OCI-LY1 (cell line): ENCODE measurements at regions not wholly inside any gene's neighbourhood (a gene's known extent, or its start where the extent isn't known, plus 50 kb on each side); places are given as distances from the start of the nearest gene placed in this dataset.

Source experiments
- H2AFZ ChIP-seq: fragments of 200-600 bp; sonication (generic), shearing (Covaris generic); 2 replicates; pipeline ENCODE4 v1.6.0; 2014; ENCODE audit warnings: antibody characterized with exemption, mild to moderate bottlenecking, low read length
- H3F3A ChIP-seq: fragments of 200-600 bp; sonication (generic), shearing (Covaris generic); 2 replicates; pipeline ENCODE4 v1.6.0; 2014; ENCODE audit warnings: mild to moderate bottlenecking, antibody characterized with exemption, low read length, moderate library complexity; ENCODE audit not compliant: insufficient read depth
- H3K27ac ChIP-seq: fragments of 200-600 bp; sonication (generic); 2 replicates; pipeline ENCODE4 v1.5.1; 2014; ENCODE audit warnings: low read length, mixed run types, mild to moderate bottlenecking, low read depth; ENCODE audit not compliant: poor library complexity, severe bottlenecking
- H3K27me3 ChIP-seq: fragments of 200-600 bp; sonication (generic); 2 replicates; pipeline ENCODE4 v1.6.0; 2014; ENCODE audit warnings: antibody characterized with exemption, mild to moderate bottlenecking, low read length, moderate library complexity; ENCODE audit not compliant: insufficient read depth
- H3K36me3 ChIP-seq: fragments of 200-600 bp; sonication (generic); 2 replicates; pipeline ENCODE4 v1.6.1; 2014; ENCODE audit warnings: mild to moderate bottlenecking, antibody characterized with exemption, low read length, moderate library complexity, mixed read lengths; ENCODE audit not compliant: insufficient read depth
- H3K4me1 ChIP-seq: fragments of 200-600 bp; sonication (generic); 2 replicates; pipeline ENCODE4 v1.5.1; 2014; ENCODE audit warnings: mild to moderate bottlenecking, low read length, moderate library complexity; ENCODE audit not compliant: insufficient read depth, severe bottlenecking
- H3K4me2 ChIP-seq: fragments of 200-600 bp; sonication (generic), shearing (Covaris generic); 2 replicates; pipeline ENCODE4 v1.6.1; 2014; ENCODE audit warnings: low read length
- H3K4me3 ChIP-seq: fragments of 200-600 bp; sonication (generic); 2 replicates; pipeline ENCODE4 v1.5.1; 2014; ENCODE audit warnings: low read length, low read depth, mild to moderate bottlenecking, mixed read lengths; ENCODE audit not compliant: poor library complexity, severe bottlenecking
- H3K79me2 ChIP-seq: fragments of 200-600 bp; shearing (Covaris generic); 2 replicates; pipeline ENCODE4 v1.6.1; 2016; ENCODE audit warnings: mixed run types, low read length, mixed read lengths; ENCODE audit not compliant: insufficient read depth
- H3K9ac ChIP-seq: fragments of 200-600 bp; sonication (generic), shearing (Covaris generic); 2 replicates; pipeline ENCODE4 v1.6.1; 2014; ENCODE audit warnings: mild to moderate bottlenecking, low read length, mixed read lengths
- H3K9me2 ChIP-seq: fragments of 200-600 bp; sonication (generic), shearing (Covaris generic); 2 replicates; pipeline ENCODE4 v1.6.1; 2014; ENCODE audit warnings: low read depth, mild to moderate bottlenecking, low read length, mixed read lengths
- H3K9me3 ChIP-seq: fragments of 200-600 bp; shearing (Covaris generic); 2 replicates; pipeline ENCODE4 v1.6.1; 2014; ENCODE audit warnings: low read length, mixed read lengths
- H4K20me1 ChIP-seq: fragments of 200-600 bp; sonication (generic), shearing (Covaris generic); 2 replicates; pipeline ENCODE4 v1.6.0; 2016; ENCODE audit warnings: mild to moderate bottlenecking, low read length; ENCODE audit not compliant: insufficient read depth
- CTCF ChIP-seq: fragments of 200-600 bp; sonication (generic), shearing (Covaris generic); IDR thresholded peaks from 2 replicates; pipeline ENCODE4 v1.5.1; 2017; ENCODE audit warnings: mild to moderate bottlenecking, antibody characterized with exemption, low read length, moderate library complexity, mixed read lengths
- EZH2 ChIP-seq: fragments of 200-600 bp; sonication (generic), shearing (Covaris generic); IDR thresholded peaks from 2 replicates; pipeline ENCODE4 v1.8.0; 2017; ENCODE audit warnings: borderline replicate concordance, mixed run types, mild to moderate bottlenecking, antibody characterized with exemption, low read length, moderate library complexity, mixed read lengths

- no peak overlapping the region for H3K9ac ChIP-seq
- no peak overlapping the region for H3K4me3 ChIP-seq
- H4K20me1 ChIP-seq, result no peaks in the 10 kb centered on the region
- no peak overlapping the region for H3K4me2 ChIP-seq
- no peaks in the 10 kb centered on the region for H3K27me3 ChIP-seq
- TF ChIP-seq EZH2 (no peak), CTCF (no peak)
- no peaks in the 10 kb centered on the region for H3K9me2 ChIP-seq
- no peaks in the 10 kb centered on the region for H3F3A ChIP-seq
- no peaks in the 10 kb centered on the region for H3K79me2 ChIP-seq
- no peak overlapping the region for H3K27ac ChIP-seq
- H2AFZ ChIP-seq, result no peak overlapping the region
- no peaks in the 10 kb centered on the region for H3K36me3 ChIP-seq
- H3K4me1 ChIP-seq, result peaks cover 5% of the 10 kb centered on the region
- H3K9me3 ChIP-seq, result no peaks in the 10 kb centered on the region
These were observed 164.5 kb upstream of the POU2AF2 start for GRCh38 chr11:111081021-111081511.

GRCh38 chr11:111077530-111078322, 167.8 kb upstream of the POU2AF2 start:
- Histone ChIP-seq H3K9me3 (no peaks in the 10 kb centered on the region), H3K4me1 (no peaks in the 10 kb centered on the region), H2AFZ (no peak overlapping the region), H4K20me1 (no peaks in the 10 kb centered on the region), H3K9me2 (no peaks in the 10 kb centered on the region), H3K4me3 (no peak overlapping the region), H3K27ac (no peak overlapping the region), H3K4me2 (no peak overlapping the region), H3F3A (no peaks in the 10 kb centered on the region), H3K27me3 (no peaks in the 10 kb centered on the region), H3K79me2 (no peaks in the 10 kb centered on the region), H3K9ac (no peak overlapping the region), H3K36me3 (no peaks in the 10 kb centered on the region)
- TF ChIP-seq EZH2 (no peak), CTCF (no peak)

GRCh38 chr11:111069066-111069465, 176.5 kb upstream of the POU2AF2 start:
- Histone ChIP-seq H3K4me3 (no peak overlapping the region), H3F3A (no peaks in the 10 kb centered on the region), H3K4me2 (no peak overlapping the region), H3K27me3 (no peaks in the 10 kb centered on the region), H3K36me3 (no peaks in the 10 kb centered on the region), H3K9me3 (peaks cover 12% of the 10 kb centered on the region; the same call in 1 of the 2 replicates), H3K4me1 (no peaks in the 10 kb centered on the region), H3K79me2 (no peaks in the 10 kb centered on the region), H3K27ac (no peak overlapping the region), H4K20me1 (no peaks in the 10 kb centered on the region), H3K9ac (no peak overlapping the region), H2AFZ (no peak overlapping the region), H3K9me2 (no peaks in the 10 kb centered on the region)
- TF ChIP-seq CTCF, result no peak
- no peak for TF ChIP-seq EZH2
